ENCODE measurements at regions not wholly inside any gene's neighbourhood (a gene's known extent, or its start where the extent isn't known, plus 50 kb on each side); places are given as distances from the start of the nearest gene placed in this dataset.
"Not testable (repeated sequence)": the region's sequence is repeated elsewhere in the genome, so short reads cannot be mapped to it uniquely, and the experiment has no call there.

GRCh38 chr10:58063861-58064480, 203.7 kb downstream of the IPMK start:
- Mint-ChIP-seq H3K4me3 (no peak overlapping the region), H3K27me3 (peaks cover 8 to 19% (median 17%) of the 10 kb centered on the region in 3 donors), H3K9me3 (no peaks in the 10 kb centered on the region), H3K27ac (no peak overlapping the region), H3K4me1 (no peaks in the 10 kb centered on the region), H3K36me3 (no peaks in the 10 kb centered on the region)
- no peak for ATAC-seq (ENCODE audit: low read depth in 2 of 2)
- DNase-seq, result no peak

DNA sequence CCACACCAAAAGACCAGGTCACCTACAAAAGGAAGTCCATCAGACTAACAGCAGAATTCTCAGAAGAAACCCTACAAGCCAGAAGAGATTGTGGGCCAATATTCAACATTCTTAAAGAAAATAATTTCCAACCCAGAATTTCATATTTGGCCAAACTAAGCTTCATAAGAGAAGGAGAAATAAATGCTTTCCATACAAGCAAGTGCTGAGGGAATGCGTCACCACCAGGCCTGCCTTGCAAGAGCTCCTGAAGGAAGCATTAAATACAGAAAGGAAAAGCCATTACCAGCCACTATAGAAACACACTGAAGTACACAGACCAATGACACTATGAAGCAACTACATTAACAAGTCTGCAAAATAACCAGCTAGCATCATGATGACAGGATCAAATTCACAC, 209.0 kb downstream of the IPMK start:
- not testable (repeated sequence) for H3K4me1 Mint-ChIP-seq; H3K36me3 Mint-ChIP-seq; H3K27ac Mint-ChIP-seq; H3K9me3 Mint-ChIP-seq; DNase-seq; ATAC-seq (ENCODE audit: low read depth in 2 of 2); H3K4me3 Mint-ChIP-seq
- H3K27me3 Mint-ChIP-seq, result peaks cover 5 to 16% (median 9%) of the 10 kb centered on the region in 3 donors

DNA sequence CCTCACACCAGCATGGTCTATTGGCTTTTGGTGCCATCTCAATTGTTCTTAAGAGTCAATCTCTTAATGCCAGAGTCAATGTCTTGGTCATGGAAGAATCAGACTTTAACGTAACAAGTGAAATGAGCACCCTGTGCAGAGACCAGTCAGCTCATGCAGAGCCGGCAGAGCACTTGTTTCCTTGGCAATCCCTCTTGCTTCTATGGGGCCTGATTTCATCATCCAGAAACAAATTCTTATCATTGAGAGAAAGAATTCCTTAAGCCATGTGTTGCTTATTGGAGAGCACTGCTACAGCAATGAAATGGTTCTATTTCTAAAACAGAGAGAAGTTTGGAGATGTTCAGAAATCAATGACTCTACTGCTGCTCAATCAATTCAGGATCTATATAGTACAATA, 212.8 kb downstream of the IPMK start:
- H3K4me3 Mint-ChIP-seq, result no peak overlapping the region
- peaks cover 0 to 12% (median 9%) of the 10 kb centered on the region in 3 donors for H3K27me3 Mint-ChIP-seq
- H3K9me3 Mint-ChIP-seq, result no peaks in the 10 kb centered on the region
- no peak overlapping the region for H3K27ac Mint-ChIP-seq
- no peak for DNase-seq
- H3K4me1 Mint-ChIP-seq, result no peaks in the 10 kb centered on the region
- ATAC-seq (ENCODE audit: low read depth in 2 of 2), result no peak
- H3K36me3 Mint-ChIP-seq, result no peaks in the 10 kb centered on the region

- no peaks in the 10 kb centered on the region for H3K4me1 Mint-ChIP-seq
- no peak for ATAC-seq (ENCODE audit: low read depth in 2 of 2)
- H3K27me3 Mint-ChIP-seq, result peaks cover 0 to 7% (median under 1%) of the 10 kb centered on the region in 3 donors
Measured at GRCh38 chr10:58052772-58053171, 214.9 kb downstream of the IPMK start.

DNA sequence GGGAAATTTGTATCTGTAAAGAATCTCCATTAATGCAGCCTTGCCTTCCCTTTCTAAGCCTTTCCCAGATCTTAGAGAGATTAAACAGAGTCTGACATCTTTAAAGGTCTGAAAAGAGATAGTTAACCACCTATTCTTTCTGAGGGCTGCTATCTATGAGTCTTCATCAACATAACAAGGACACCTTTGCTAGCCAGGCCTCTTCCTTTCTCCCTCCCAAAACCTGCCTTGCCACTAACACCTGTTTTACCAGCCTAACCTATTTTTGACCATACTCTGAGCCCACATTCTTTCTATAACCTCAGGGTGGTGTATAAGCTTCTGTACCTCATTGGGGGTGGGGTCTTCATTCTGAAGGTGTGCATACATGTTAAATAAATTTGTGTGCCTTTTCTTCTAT, 217.1 kb downstream of the IPMK start:
- no peak for DNase-seq
- no peaks in the 10 kb centered on the region for H3K4me1 Mint-ChIP-seq
- no peak overlapping the region for H3K27ac Mint-ChIP-seq
- H3K4me3 Mint-ChIP-seq, result no peak overlapping the region
- no peak for ATAC-seq (ENCODE audit: low read depth in 2 of 2)
- H3K36me3 Mint-ChIP-seq, result no peaks in the 10 kb centered on the region
- peaks cover 0 to 5% (median 0%) of the 10 kb centered on the region in 7 donors for H3K9me3 Mint-ChIP-seq
- no peaks in the 10 kb centered on the region for H3K27me3 Mint-ChIP-seq

More at GRCh38 chr10:58052772-58053171, 214.9 kb downstream of the IPMK start:
- no peak for DNase-seq
- Mint-ChIP-seq H3K27ac (no peak overlapping the region), H3K4me3 (no peak overlapping the region), H3K9me3 (peaks cover 0 to 5% (median 0%) of the 10 kb centered on the region in 7 donors), H3K36me3 (no peaks in the 10 kb centered on the region)

DNA sequence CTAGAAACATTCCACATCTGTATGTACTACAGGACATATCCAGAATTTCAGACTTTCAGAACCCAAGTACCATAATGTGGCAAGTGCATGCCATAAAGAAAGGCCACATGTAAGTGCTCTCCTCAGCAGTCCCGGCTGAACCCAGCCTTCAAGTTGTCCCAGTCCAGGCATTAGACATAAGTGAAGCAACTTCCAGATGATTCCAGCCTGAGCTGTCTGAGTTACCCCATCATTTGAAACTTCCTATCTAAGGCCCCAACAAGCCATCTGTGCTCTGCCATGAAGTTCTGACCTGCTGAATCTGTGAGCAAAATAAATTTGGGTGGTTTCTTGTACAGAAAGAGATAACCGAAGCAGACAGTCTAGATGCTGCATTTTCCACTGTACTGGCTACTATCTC, 218.8 kb downstream of the IPMK start:
- Mint-ChIP-seq H3K9me3 (peaks cover 0 to 5% (median 0%) of the 10 kb centered on the region in 7 donors), H3K27ac (no peak overlapping the region), H3K27me3 (no peaks in the 10 kb centered on the region), H3K4me1 (no peaks in the 10 kb centered on the region), H3K36me3 (no peaks in the 10 kb centered on the region), H3K4me3 (no peak overlapping the region)
- DNase-seq, result no peak
- ATAC-seq (ENCODE audit: low read depth in 2 of 2), result no peak

DNA sequence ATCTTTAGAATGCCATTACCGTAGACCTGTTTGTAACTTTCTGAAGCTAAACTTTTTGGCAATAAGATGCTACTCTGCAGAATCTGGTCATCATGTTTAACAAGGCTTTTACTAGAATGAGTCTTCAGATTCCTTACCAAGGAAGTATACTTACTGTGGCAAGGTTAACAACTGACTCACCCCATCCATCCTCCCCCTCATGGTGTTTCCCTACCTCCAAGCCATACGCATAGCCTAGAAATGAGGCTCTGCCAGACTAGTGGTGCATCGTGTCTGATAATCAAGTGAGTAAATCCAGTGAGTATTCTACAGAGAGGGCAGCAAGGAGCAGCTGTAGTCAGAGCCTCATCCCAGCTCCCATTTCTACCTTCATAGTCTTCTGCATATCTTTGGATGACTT, 223.6 kb downstream of the IPMK start:
- Mint-ChIP-seq H3K4me1 (no peaks in the 10 kb centered on the region), H3K27me3 (no peaks in the 10 kb centered on the region), H3K27ac (no peak overlapping the region), H3K4me3 (no peak overlapping the region), H3K36me3 (no peaks in the 10 kb centered on the region), H3K9me3 (peaks cover 2 to 16% (median 6%) of the 10 kb centered on the region in 7 donors)
- ATAC-seq (ENCODE audit: low read depth in 2 of 2) (no peak), DNase-seq (no peak)

DNA sequence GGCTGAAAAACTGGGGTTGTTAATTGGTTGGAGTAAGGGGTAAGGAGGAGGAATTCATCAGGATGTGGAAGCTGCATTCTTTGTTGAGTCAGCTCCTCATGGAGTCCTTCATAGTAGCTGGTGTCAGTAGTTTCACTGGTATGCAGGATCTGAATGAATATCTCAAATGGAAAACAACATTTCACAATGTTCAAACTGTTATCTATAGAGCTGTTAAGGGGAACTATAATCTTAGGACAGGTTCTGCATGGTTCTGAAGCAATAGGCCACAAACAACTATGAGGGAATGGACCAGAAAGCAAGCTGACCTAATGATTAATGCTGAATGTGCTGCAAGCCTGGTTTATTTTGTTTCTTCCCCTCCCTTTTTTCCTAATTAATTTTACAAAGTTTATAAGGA, 225.8 kb downstream of the IPMK start:
- DNase-seq (no peak), ATAC-seq (ENCODE audit: low read depth in 2 of 2) (no peak)
- no peaks in the 10 kb centered on the region for H3K27me3 Mint-ChIP-seq
- no peak overlapping the region for H3K4me3 Mint-ChIP-seq
- H3K4me1 Mint-ChIP-seq, result no peaks in the 10 kb centered on the region
- no peak overlapping the region for H3K27ac Mint-ChIP-seq
- no peaks in the 10 kb centered on the region for H3K36me3 Mint-ChIP-seq
- peaks cover 2 to 16% (median 4%) of the 10 kb centered on the region in 7 donors for H3K9me3 Mint-ChIP-seq

- H3K27me3 Mint-ChIP-seq, result no peaks in the 10 kb centered on the region
- H3K36me3 Mint-ChIP-seq, result no peaks in the 10 kb centered on the region
- DNase-seq (no peak), ATAC-seq (ENCODE audit: low read depth in 2 of 2) (no peak)
- peak overlapping the region in 1 of 8 donors; percentile 53 for H3K4me3 Mint-ChIP-seq
- H3K4me1 Mint-ChIP-seq, result no peaks in the 10 kb centered on the region
- no peak overlapping the region for H3K27ac Mint-ChIP-seq
- peaks cover 0 to 5% (median 0%) of the 10 kb centered on the region in 7 donors for H3K9me3 Mint-ChIP-seq
Measured at GRCh38 chr10:58030208-58030607, 237.5 kb downstream of the IPMK start.

- no peaks in the 10 kb centered on the region for H3K36me3 Mint-ChIP-seq
- H3K4me1 Mint-ChIP-seq, result no peaks in the 10 kb centered on the region
- H3K27me3 Mint-ChIP-seq, result no peaks in the 10 kb centered on the region
- H3K9me3 Mint-ChIP-seq, result peaks cover 0 to 2% (median 0%) of the 10 kb centered on the region in 7 donors
- DNase-seq, result no peak
- H3K27ac Mint-ChIP-seq, result no peak overlapping the region
- no peak overlapping the region for H3K4me3 Mint-ChIP-seq
- ATAC-seq (ENCODE audit: low read depth in 2 of 2), result no peak
Measured at GRCh38 chr10:58028597-58029366, 238.9 kb downstream of the IPMK start.

GRCh38 chr10:58027426-58027825, 240.3 kb downstream of the IPMK start:
- DNase-seq, result no peak
- Mint-ChIP-seq H3K36me3 (no peaks in the 10 kb centered on the region), H3K9me3 (peaks cover 0 to 6% (median 2%) of the 10 kb centered on the region in 7 donors), H3K4me3 (no peak overlapping the region), H3K27me3 (no peaks in the 10 kb centered on the region), H3K4me1 (no peaks in the 10 kb centered on the region), H3K27ac (no peak overlapping the region)
- ATAC-seq (ENCODE audit: low read depth in 2 of 2), result no peak

DNA sequence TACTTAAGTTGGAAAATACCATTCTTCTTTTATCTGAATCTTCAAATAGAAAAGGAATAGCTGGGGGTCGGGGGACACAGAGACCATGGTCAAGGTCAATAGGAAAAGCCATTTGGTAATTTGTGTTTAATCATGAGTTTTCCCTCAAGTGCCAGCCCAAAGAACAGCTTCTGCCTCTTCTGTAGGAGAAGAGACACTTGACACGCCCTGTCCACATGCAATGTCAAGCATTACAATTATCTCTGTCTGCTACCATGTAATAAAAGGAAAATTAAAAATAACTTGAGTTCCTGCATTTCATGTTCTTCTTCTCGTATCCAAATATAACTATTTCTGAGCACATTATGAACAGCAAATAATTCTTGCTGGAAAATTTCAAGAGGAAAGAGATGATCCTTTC, 241.7 kb downstream of the IPMK start:
- Mint-ChIP-seq H3K36me3 (no peaks in the 10 kb centered on the region), H3K27ac (no peak overlapping the region), H3K4me3 (no peak overlapping the region), H3K27me3 (no peaks in the 10 kb centered on the region), H3K4me1 (no peaks in the 10 kb centered on the region), H3K9me3 (peaks cover 0 to 18% (median 7%) of the 10 kb centered on the region in 7 donors)
- ATAC-seq (ENCODE audit: low read depth in 2 of 2) (no peak), DNase-seq (no peak)

DNA sequence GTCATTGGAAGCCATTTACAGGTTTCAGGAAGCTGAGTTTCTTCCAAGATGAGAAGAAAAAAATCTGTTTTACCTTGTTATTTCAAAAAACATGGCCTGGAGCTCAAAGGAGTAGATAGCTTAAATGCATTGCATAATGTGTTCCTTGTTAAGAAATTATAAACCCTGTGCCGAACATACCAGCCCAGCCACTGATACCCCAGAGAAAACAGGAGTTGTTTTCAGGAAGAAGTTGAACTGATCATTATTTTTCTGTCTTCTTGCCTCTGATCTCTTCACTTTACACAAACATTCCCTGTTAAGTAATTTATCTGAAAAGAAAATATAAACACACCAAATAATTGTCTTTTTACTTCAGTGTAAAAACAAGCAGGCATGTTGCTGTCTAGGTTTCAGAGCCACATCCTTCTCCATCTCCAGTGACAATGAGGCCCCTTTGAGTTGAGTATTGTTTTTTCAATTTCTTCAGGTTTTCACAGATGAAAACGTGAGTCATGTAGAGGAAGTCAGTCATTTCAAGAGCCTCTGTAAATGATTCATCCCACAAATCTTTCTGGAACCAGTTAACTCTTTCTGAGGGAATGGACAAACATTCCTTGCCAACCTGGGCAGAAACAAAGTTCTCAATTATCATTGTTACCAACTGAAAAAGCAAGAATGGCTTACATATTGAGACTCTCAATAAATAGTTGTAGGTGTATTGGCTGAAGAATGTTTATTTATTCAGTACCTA, 244.2 kb downstream of the IPMK start:
- Mint-ChIP-seq H3K4me1 (no peaks in the 10 kb centered on the region), H3K9me3 (peaks cover 0 to 35% (median 9%) of the 10 kb centered on the region in 7 donors), H3K27ac (no peak overlapping the region), H3K27me3 (no peaks in the 10 kb centered on the region), H3K4me3 (no peak overlapping the region), H3K36me3 (no peaks in the 10 kb centered on the region)
- no peak for ATAC-seq (ENCODE audit: low read depth in 2 of 2)
- no peak for DNase-seq

Data from naive B cell (primary cell).